ENCODE measurements at regions not wholly inside any gene's neighbourhood (a gene's known extent, or its start where the extent isn't known, plus 50 kb on each side); places are given as distances from the start of the nearest gene placed in this dataset.

DNA sequence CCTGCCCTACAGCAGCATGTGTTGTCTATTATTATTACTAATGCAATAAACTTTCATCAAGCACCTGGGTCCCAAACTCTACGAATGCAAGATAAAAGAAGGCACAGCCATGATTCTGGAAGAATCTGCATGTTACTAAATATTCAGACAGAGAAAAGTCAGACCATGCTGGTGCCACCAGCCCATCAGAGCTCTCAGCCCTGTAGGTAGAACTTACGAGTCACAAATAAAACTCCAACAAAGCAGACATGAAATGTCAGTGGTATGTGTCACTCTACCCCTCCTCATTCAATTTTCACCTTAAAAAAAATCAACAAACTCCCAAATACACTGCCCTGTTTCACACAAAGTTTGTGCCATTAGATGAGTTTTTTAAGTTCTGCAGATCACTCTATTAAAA, 62.4 kb upstream of the TIAM1 start:
- Mint-ChIP-seq H3K4me3 (no peak overlapping the region), H3K27me3 (ENCODE audit: low read depth) (no peaks in the 10 kb centered on the region), H3K4me1 (0 out of 4 replicates have a peak, but pooled peaks cover 0 to 5% of the 10 kb centered on the region in 2 experiments), H3K36me3 (ENCODE audit: insufficient read depth in 1 of 3, low read depth in 3 of 3) (no peaks in the 10 kb centered on the region), H3K27ac (no peak overlapping the region), H3K9me3 (no peaks in the 10 kb centered on the region)
- Histone ChIP-seq H2AFZ (ENCODE audit: low read length) (no peak overlapping the region), H3T11ph (ENCODE audit: low read length) (no peak overlapping the region), H3K56ac (ENCODE audit: insufficient read length, low read depth, low read length) (no peak overlapping the region), H3K79me2 (ENCODE audit: insufficient read depth, low read length) (no peaks in the 10 kb centered on the region), H3K27me3 (ENCODE audit: insufficient read depth, low read length) (no peaks in the 10 kb centered on the region), H3K4me1 (ENCODE audit: insufficient read depth, low read length) (no peaks in the 10 kb centered on the region), H3K18ac (ENCODE audit: insufficient read length, low read depth, low read length) (no peak overlapping the region), H2BK5ac (ENCODE audit: insufficient read length, low read length) (no peak overlapping the region), H2BK15ac (ENCODE audit: low read depth, low read length) (no peak overlapping the region), H3K79me1 (ENCODE audit: insufficient read depth, low read depth, low read length, poor library complexity, severe bottlenecking) (no peaks in the 10 kb centered on the region), H2BK12ac (ENCODE audit: insufficient read length, low read depth, low read length) (no peak overlapping the region), H3K14ac (ENCODE audit: insufficient read depth, low read length) (no peak overlapping the region), H2BK20ac (ENCODE audit: low read depth, low read length, poor library complexity, severe bottlenecking) (no peak overlapping the region), H3K9me3 (ENCODE audit: control insufficient read depth, low read depth, low read length) (no peaks in the 10 kb centered on the region), H4K20me1 (ENCODE audit: control insufficient read depth, insufficient read depth, insufficient read length) (no peaks in the 10 kb centered on the region), H3K23ac (ENCODE audit: insufficient read length, low read depth, low read length) (no peak overlapping the region), H3K4me2 (ENCODE audit: insufficient read depth, insufficient read length, low read length) (no peak overlapping the region), H2AK5ac (ENCODE audit: insufficient read length, low read length) (no peak overlapping the region), H3K4ac (ENCODE audit: low read depth, low read length) (no peak overlapping the region), H3K27ac (ENCODE audit: insufficient read length, low read depth, low read length) (no peak overlapping the region), H3K9ac (ENCODE audit: extremely low read depth, insufficient read length, low read length) (no peak overlapping the region), H2BK120ac (ENCODE audit: low read depth, low read length, poor library complexity, severe bottlenecking) (no peak overlapping the region), H4K5ac (ENCODE audit: insufficient read length, low read depth, low read length) (no peak overlapping the region), H3K23me2 (ENCODE audit: insufficient read length, low read depth, low read length, poor library complexity, severe bottlenecking) (no peaks in the 10 kb centered on the region), H4K8ac (replicated peaks; ENCODE audit: insufficient read length, low read depth, low read length) (no peak overlapping the region), H4K91ac (ENCODE audit: insufficient read length, low read depth, low read length) (no peak overlapping the region)
- TF ChIP-seq, protein P1, sequence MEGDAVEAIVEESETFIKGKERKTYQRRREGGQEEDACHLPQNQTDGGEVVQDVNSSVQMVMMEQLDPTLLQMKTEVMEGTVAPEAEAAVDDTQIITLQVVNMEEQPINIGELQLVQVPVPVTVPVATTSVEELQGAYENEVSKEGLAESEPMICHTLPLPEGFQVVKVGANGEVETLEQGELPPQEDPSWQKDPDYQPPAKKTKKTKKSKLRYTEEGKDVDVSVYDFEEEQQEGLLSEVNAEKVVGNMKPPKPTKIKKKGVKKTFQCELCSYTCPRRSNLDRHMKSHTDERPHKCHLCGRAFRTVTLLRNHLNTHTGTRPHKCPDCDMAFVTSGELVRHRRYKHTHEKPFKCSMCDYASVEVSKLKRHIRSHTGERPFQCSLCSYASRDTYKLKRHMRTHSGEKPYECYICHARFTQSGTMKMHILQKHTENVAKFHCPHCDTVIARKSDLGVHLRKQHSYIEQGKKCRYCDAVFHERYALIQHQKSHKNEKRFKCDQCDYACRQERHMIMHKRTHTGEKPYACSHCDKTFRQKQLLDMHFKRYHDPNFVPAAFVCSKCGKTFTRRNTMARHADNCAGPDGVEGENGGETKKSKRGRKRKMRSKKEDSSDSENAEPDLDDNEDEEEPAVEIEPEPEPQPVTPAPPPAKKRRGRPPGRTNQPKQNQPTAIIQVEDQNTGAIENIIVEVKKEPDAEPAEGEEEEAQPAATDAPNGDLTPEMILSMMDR (conservative IDR thresholded peaks at IDR 0.05): no peak
- DNase-seq: no peak
- WGBS (ENCODE audit: extremely low coverage, insufficient read length, low lambda C conversion rate): no CpG with 5 or more reads among the region's 2 CpGs
